HG03095 (cell line): ENCODE measurements at regions not wholly inside any gene's neighbourhood (a gene's known extent, or its start where the extent isn't known, plus 50 kb on each side); places are given as distances from the start of the nearest gene placed in this dataset.
A peak's percentile ranks its signal among the peaks of the same experiment; 100 is the strongest.
"Not testable (repeated sequence)": the region's sequence is repeated elsewhere in the genome, so short reads cannot be mapped to it uniquely, and the experiment has no call there.

ENCODE experiments used
- ATAC-seq: cut with Tn5 transposase; IDR thresholded peaks from one replicate; pipeline ENCODE4 v1.9.1; 2021; ENCODE audit warnings: moderate library complexity; ENCODE audit not compliant: unreplicated experiment

DNA sequence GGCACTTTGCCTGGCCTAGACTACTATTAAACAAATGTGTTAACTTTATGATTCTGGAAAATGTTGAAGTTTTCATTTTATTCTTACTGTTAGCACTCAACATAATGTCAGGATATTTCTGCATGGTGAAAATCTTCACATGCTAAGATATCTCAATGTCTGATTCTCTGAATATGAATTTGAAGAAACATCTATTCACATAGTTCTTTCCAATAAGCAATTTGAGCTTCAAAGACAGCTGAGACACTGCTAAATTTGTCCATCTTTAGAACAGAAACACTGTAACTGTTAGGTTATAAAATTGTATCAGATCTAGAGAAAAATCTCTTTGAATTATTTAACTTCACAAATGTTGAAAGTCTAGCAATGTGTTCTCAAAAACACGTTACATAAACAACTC lies 970.2 kb downstream of the PLOD2 start:
- no peak for ATAC-seq

DNA sequence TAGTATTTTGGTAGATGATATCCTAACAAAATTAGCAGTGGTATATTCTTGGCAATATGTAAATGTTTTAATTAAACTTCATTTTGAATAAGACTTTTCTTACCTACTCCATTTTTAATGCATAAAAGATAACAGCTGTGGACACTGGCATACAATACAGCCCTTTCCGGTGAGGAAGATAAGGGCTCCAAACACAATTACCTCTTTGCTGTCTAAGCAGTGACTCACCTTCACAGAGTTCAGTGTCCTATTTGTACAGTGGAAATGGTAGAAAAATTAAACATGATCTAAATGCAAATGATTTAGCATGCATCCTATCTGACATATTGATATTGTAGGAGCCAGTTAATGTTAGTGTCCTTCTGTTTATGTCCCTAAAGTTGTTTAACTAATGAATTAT lies 969.4 kb downstream of the PLOD2 start:
- ATAC-seq, result no peak

DNA sequence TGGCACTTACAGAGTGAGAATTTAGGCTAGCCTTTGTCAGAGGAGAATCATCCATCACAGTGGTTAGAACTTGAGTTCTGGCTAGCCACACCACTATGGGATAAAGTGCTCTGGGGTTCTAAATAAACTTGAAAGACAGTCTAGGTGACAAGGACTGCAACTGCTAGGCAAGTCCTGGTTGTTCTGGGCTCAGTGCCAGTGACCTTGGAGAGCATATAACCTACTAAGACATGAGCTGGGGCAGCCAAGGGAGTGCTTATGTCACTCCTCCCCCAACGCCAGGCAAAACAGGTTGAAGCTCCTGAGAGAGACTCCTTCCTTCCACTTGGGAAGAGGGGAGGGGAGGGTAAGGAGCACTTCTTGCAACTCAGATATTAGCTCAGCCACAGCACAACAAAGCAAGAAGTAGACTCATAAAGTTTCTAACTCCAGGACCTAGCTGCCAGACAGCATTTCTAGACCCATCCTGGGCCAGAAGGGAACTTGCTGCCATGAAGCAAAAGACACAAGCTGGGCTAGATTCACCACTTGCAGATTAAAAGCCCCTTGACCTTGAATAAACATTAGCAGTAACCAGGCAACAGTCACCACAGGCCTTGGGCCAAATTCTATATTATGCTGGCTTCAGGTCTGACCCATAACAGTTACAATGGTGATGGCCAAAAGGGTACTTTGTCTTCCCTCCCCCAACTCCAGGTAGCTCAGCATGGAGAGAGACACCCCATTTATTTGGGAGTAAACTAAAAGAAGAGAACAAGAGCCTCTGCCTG lies 963.7 kb downstream of the PLOD2 start:
- no peak for ATAC-seq

DNA sequence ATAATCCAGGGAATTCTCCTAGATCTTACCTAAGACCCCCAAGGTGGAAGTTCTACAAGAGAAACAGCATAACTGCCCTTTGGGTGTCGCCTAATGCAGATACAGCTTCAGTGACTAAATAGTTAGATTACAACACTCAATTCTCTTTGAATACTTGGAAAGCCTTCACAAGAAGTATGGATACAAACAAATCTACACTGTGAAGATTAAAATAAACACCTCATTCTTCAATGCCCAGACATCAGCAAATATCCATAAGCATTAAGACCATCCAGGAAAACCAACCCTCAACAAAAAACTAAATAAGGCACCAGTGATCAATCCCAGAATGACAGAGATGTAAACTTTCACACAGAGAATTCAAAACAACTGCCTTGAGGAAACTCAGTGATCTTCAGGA lies 963.2 kb downstream of the PLOD2 start:
- ATAC-seq, result no peak

DNA sequence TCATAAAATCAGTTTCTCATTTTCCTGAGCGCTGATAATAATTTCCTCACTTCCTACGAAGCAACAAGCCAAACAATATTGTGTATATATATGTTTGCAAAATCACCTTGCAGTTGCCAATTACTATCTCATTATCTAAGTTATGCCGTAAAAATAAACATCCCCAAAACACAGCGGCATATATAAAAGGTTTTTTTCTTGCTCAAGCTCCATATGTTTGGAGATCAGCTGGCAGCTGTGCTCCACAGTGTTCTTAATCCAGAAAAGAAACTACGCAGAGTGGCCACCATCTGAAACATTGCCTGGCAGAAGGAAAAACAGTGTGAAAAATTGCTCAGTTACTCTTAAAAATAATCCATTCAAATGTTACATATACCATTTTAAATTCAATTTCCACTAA lies 951.4 kb downstream of the PLOD2 start:
- no peak for ATAC-seq

DNA sequence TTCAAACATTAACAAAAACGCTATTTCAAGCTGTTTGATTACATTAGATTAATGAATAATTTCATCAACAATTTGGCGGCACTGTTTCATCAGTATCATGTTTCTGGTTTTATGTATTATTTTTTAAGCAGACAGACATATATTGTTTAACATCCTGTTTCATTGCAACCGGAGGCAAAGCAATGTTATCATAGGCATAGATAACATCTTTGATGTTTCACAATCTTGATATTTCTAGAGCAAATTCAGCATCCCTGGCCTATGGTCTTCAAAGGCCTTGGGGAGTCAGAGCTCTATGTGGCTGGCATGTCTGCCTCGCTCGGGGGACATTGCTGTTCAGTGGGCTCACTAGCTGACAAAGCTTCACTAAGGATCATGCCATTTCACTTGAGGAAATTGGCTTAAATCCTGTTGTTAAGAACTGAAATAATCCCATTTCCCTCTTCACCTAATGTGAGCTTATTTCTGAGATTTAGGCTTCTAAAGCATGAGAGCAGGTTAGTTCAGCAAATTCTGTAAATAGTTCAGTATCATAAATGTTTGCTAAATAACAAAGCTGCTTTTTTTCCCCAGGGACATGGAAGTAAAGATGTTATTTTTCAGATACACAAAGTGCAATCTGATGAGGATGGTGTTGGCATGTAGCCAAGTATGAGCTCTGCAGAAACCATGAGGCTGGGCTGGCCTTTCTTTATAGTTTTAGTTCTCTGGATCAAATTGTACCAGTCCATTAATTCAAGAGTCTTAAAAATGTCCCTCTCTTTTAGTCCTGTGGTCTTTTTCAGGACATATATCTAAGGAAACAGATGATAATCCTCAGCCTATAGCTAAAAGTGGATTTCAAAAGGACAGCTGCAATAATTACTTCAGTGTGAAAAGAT lies 941.4 kb downstream of the PLOD2 start:
- ATAC-seq, result no peak

DNA sequence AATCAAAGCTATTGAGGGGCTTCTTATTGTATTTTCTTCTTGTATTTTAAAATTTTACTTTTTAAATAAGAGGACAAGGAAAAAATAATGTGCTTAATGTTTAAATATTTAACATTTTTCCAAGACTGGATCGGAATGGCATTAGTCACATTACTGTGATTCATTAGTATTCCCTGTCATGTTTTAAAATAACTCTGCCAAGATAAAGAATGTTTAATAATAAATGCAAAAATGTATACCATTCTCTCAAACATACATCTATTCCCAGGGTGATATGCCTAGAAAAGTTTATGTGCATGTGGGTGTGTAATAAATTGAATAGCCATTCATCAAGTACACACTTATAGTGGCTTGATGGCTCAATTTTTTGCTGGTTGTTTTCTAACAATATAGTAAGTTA lies 936.1 kb downstream of the PLOD2 start:
- no peak for ATAC-seq

DNA sequence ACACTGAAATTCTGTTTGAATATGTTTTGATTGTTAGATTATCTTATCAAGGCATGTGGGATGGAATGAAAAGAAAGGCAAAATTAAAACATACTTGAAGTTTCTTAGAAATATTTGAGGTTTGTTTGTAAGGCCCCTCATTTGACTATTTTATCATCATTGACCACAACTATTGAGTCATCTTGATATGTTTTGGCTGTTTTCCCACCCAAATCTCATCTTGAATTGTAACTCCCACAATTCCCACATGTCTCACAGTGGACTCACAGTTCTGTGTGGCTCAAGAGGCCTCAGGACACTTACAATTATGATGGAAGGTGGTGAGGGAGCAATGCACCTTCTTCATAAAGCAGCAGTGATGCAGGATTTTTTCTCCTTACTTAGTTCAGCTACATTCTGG lies 917.1 kb downstream of the PLOD2 start:
- ATAC-seq, result no peak

DNA sequence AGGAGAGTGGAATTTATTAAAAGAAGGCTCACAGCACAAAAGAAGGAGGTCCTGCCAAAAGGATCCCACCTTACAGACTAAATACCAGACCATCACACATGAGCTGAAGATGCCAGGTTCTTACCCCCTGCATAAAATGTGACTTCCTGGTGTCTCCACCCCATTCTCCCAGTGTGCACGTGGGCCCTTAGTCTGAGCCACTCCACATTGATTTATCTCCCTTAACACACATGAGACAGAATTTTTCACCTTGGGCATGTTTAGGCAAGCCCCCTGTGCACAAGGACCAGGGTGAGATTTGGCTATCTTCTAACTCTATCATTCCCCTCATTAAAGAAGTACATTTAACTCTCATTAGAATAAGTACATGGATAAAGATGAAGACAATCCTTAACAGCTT lies 916.7 kb downstream of the PLOD2 start:
- no peak for ATAC-seq

DNA sequence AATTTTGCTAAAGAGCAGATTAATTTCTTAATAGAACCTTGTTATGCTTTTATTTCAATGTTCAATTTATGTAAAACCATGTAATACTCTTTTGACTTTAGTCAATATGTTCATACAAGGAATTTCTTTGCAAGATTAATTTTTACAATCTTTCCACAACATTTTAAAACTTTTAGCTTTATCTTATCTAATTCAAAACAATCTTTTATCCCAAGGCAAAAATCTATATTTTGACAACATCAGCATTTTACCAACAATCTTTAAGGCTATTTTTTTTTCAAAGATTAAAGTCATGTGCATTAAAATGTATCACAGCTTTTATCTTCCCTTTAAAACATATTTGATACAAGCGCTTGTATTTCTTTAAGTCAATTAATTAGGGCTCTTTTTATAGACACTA lies 914.7 kb downstream of the PLOD2 start:
- no peak for ATAC-seq

DNA sequence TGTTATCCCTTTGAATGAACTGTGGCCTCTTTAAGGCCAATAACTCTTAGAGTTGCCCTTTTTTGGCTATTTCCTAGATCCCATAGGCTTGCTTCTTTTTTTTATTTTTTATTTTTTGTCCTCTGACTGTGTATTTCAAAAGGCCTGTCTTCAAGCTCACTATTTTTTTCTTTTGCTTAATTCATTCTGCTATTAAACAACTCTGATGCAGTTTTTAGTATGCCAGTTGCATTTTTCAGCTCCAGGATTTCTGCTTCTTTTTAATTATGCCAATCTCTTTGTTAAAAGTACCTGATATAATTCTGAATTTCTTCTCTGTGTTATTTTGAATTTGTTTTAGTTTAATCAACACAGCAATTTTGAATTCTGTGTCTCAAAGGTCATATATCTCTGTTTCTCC lies 912.1 kb downstream of the PLOD2 start:
- ATAC-seq, result no peak

DNA sequence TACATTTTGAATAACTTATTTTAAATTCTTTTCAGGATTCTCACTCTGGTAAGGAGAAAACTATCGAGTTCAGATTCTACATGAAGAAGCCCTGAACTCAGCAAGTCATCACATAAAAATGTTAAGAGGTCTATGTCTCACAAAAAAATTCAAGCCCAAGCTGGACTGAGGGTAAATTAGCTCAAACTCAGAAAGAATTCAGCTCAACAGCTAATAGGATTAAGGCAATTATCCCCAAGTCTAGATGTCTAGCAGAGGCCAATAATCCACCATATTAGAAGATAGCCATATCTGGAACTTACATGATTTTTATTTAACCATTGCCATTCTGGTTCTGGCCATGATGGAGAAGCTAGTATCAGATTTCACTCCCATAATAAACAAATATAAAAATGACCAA lies 909.7 kb downstream of the PLOD2 start:
- ATAC-seq, result no peak

DNA sequence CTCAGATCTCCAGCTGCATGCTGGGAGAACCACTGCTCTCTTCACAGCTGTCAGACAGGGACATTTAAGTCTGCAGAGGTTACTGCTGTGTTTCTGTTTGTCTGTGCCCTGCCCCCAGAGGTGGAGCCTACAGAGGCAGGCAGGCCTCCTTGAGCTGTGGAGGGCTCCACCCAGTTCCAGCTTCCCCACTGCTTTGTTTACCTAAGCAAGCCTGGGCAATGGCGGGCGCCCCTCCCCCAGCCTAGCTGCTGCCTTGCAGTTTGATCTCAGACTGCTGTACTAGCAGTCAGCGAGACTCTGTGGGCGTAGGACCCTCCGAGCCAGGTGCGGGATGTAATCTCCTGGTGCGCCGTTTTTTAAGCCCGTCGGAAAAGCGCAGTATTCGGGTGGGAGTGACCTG lies 903.0 kb downstream of the PLOD2 start:
- not testable (repeated sequence) for ATAC-seq

DNA sequence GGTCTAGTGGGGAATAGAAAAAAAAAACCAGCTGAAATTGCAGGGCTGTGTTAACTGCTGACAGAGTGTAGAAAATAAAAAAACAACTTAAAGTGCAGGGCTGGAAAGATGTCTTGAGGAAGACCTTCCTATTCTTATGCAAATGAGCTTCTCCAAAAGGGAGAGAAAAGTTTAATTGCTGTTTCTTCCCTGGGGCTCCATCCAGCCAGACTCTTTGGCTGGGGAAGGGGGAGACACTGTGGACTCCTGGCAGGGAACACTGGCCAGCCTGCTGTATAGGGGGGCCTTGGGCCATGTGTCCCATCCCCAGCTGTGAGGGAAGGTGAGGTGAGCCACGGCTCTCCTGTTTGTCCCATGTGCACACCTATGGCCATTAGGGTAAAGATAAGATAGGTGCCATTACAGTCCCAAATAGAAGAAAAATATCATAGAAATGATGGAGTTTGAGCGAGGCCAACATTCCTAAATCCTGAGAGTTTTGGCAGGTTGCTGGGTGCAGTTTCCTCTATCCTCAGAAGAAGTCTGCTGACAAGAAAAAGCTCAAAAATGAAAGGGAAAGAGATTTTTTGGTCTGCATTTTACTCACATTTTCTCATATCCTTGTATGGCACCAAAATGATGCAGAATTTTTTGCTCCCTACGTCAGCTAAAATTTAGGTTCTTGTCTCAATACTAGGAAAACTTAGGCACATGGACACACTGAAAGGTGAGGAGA lies 901.7 kb downstream of the PLOD2 start:
- ATAC-seq, result no peak

DNA sequence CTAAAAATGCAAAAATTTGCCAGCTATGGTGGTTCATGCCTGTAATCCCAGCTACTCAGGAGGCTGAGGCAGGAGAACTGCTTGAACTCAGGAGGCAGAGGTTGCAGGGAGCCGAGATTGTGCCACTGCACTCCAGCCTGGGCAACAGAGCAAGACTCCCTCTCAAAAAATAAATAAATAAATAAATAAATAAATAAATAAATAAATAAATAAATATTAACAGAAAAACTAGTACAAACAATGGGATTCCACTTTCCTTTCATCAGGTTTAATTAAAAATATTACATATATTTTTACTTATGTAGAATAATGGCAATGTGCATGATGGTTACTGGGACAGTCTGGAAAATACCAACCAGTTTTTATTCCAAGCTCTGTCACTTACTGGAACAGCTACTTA lies 897.5 kb downstream of the PLOD2 start:
- not testable (repeated sequence) for ATAC-seq

DNA sequence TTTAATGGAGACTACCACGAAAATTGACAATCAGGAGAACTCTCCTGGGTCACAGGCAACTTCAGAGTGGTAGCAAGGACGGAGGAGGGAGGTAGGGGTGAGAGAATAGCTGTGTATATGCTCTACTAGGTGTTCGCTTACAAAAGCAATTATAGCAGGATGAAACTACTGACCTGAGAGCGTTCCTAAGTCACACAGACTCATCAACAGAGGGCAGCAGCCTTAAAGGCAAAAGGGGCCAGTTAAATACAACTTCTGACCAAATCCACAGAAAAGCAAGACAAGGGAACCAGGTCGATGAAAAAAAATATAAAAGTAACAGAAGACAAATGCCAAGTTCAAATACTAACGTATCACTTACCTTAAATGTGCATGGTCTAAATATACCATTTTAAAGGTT lies 894.6 kb downstream of the PLOD2 start:
- no peak for ATAC-seq

DNA sequence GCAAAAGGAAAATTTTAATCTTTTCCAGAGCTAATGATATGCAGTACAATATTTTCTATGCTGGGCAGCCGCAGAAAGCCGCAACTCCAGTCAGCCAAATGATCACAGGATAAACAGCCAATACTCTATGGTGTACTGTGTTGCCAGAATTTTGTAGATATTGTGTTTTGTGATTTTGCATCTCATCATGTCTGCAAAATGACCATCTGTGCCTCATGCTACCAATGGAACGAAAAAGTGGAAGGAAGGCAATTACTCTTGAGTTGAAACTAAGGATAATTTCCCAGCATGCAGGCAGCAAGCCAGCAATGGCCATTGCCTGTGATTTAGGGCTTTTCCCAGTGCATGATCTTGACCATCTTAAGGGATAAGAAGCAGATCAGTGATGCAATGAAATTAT lies 891.9 kb downstream of the PLOD2 start:
- no peak for ATAC-seq

DNA sequence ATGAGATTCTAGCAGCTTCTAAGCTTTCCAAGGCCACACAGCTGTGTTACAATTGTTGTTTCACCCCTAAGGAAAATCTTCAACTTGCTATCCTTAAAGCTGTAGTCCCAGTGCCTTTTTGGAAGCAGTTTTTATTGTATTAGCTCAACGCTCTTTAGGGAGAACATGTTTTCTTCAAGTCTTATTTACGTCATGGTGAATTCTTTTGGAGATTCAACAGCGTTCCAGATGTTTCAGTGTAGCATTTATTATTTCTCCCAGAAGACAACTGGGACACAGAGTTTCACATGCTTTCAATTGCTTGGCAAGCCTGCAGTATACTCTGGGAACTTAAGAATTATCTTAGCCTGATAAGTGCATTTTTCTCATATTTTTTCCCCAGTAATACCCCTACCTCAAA lies 888.3 kb downstream of the PLOD2 start:
- ATAC-seq, result no peak

DNA sequence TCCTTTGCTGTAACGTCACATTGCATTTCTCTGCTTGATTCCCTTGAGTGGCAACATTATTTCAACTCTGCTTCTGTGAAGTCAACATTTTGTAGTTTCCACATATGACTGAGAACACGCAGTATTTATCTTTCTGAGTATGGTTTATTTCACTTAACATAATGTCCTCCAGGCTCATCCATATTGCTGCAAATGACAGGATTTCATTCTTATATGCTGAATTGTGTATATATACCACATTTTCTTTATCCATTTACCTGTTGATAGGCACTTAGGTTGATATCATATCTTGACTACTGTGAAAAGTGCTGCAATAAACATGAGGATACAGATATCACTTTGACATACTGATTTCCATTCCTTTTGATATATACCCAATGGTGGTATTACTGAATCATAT lies 878.5 kb downstream of the PLOD2 start:
- no peak for ATAC-seq

DNA sequence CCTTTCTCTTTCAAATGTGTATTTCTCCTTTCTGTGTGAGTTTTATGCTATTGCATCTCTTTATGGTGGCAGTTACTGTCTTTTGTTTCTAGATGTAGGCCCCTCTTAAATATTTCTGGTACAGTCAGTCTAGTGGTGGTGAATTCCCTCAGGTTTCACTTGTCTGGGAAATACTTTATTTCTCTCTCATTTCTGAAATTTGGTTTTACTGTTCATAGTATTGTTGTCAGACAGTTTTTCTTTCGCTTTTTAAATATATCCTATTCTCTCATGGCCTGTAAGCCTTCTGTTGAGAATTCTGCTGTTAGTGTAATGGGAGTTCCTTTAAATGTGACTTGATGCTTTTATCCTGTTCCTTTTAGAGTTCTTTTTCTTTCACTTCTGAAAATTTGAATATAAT lies 874.0 kb downstream of the PLOD2 start:
- ATAC-seq, result peak; percentile 82

DNA sequence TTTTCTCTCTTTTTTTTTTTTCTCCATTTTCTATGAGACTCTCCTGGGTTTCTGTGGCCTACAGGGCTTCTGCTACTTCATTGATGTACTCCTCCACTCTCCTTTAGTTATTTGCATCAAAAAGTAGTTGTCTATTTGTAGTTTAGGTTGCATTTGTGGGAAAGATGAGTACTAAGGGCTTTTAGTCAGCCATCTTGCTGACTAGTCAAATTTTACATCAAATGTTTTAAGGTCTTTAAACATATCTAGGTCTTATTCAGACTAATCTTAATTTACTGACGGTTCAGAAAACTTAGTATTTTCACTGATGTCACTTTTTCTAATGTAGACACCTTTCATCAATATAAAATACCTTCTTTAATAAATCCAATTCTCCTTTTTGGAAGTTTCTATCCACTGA lies 871.0 kb downstream of the PLOD2 start:
- ATAC-seq, result no peak

DNA sequence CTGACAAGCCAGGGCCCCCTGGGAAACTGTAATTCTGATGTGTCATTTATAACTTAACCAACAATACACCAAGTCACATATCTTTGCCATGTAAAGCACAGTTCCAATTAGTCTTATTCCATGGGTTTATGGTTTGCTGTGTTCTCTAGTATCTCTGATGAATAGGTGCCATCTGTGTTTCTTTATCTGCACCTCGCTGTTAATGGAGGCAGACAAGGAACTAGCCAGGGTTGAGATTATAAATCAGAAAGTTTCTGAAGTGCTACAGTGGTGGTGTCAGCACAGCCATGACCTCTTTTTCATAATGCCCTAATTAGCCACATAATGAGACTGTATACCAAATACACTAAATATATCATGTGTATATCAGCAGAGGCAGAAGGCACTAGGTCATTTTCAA lies 866.4 kb downstream of the PLOD2 start:
- no peak for ATAC-seq
